HCT116 (cell line): ENCODE measurements at regions not wholly inside any gene's neighbourhood (a gene's known extent, or its start where the extent isn't known, plus 50 kb on each side); places are given as distances from the start of the nearest gene placed in this dataset.

Source experiments
- ATAC-seq: fragments of 200-7000 bp; cut with Tn5 transposase; 2 replicates; pipeline ENCODE4 v1.9.1; 2020; ENCODE audit warnings: mild to moderate bottlenecking, moderate library complexity
- BruUV-seq: library from RNA; stranded (reverse); fragments of 400-500 nt; replicated peaks from 2 replicates; lab custom pipeline; 2021; lab: Mats Ljungman, UMichigan
- CTCF ChIA-PET: fragments of 300-600 bp; sonication (Branson Sonifier 250); formaldehyde crosslinking; loops from one replicate; lab custom pipeline; 2021; ENCODE audit warnings: antibody characterized with exemption; lab: Charles Lee
- POLR2A ChIA-PET: fragments of 300-600, 350-600 bp; sonication (Branson Sonifier 250); formaldehyde crosslinking; loops from one replicate; lab custom pipeline; 2021; ENCODE audit warnings: antibody characterized with exemption; lab: Charles Lee
- RAD21 ChIA-PET, 2 experiments: fragments of 300-600 bp; sonication (Branson Sonifier 250); formaldehyde crosslinking; loops; one replicate each; lab custom pipeline; 2023; ENCODE audit warnings: low total read pairs in 2 of 2; ENCODE audit not compliant: uncharacterized antibody in 2 of 2, unreplicated experiment in 2 of 2, low non-redundant PET in 1 of 2; lab: Charles Lee
- DNase-seq: peaks from one replicate; pipeline ENCODE4 v3.0.0-alpha.2; 2010; ENCODE audit warnings: low read depth, low spot score
- H2AFZ ChIP-seq: fragments of 200-600 bp; shearing (Covaris generic), sonication (generic); 2 replicates; pipeline ENCODE4 v1.6.1; 2017; ENCODE audit warnings: low read depth, mixed run types, mixed read lengths, antibody characterized with exemption, low read length; ENCODE audit not compliant: poor library complexity, severe bottlenecking
- H3K27ac ChIP-seq: 2 replicates; pipeline ENCODE4 v1.5.1; 2012; ENCODE audit warnings: low read depth, low read length
- H3K27me3 ChIP-seq: fragments of 200-600 bp; sonication (generic); 2 replicates; pipeline ENCODE4 v1.6.1; 2016; ENCODE audit warnings: mixed run types, low read length, mixed read lengths; ENCODE audit not compliant: insufficient read depth
- H3K36me3 ChIP-seq, 2 experiments: fragments of 200-500 bp in 1 of 2; fragments of 200-600 bp in 1 of 2; sonication (Bioruptor generic) in 1 of 2; sonication (generic) in 1 of 2; 2 replicates each; pipeline versions ENCODE4 v1.5.1 to v1.6.1; 2014 to 2016; ENCODE audit warnings: low read length in 2 of 2, inconsistent platforms in 1 of 2, mixed read lengths in 1 of 2, mixed run types in 1 of 2; ENCODE audit not compliant: insufficient read depth in 2 of 2, control insufficient read depth in 1 of 2
- H3K4me1 ChIP-seq, 2 experiments: fragments of 200-600 bp in 1 of 2; sonication (generic) in 1 of 2; 2 replicates each; pipeline versions ENCODE4 v1.5.1 to v1.6.1; 2012 to 2017; ENCODE audit warnings: low read length in 2 of 2, inconsistent platforms in 1 of 2, mild to moderate bottlenecking in 1 of 2, mixed read lengths in 1 of 2, mixed run types in 1 of 2, moderate library complexity in 1 of 2; ENCODE audit not compliant: insufficient read depth in 2 of 2, control insufficient read depth in 1 of 2
- H3K4me2 ChIP-seq: fragments of 200-600 bp; sonication (generic); 2 replicates; pipeline ENCODE4 v1.6.1; 2017; ENCODE audit warnings: mixed run types, low read length, mixed read lengths
- H3K4me3 ChIP-seq, 2 experiments: fragments of 200-600 bp in 1 of 2; sonication (generic) in 1 of 2; replicated peaks in 1 of 2; 2 replicates each; pipeline ENCODE4 v1.5.1; 2011 to 2016; ENCODE audit warnings: low read length in 2 of 2, control low read depth in 1 of 2, low read depth in 1 of 2, mild to moderate bottlenecking in 1 of 2, mixed read lengths in 1 of 2, mixed run types in 1 of 2
- H3K79me2 ChIP-seq: fragments of 200-600 bp; sonication (generic); 2 replicates; pipeline ENCODE4 v1.6.1; 2017; ENCODE audit warnings: mild to moderate bottlenecking, mixed run types, low read length, moderate library complexity, mixed read lengths; ENCODE audit not compliant: insufficient read depth
- H3K9ac ChIP-seq: fragments of 200-600 bp; sonication (generic); 2 replicates; pipeline ENCODE4 v1.6.1; 2016; ENCODE audit warnings: low read length, mixed read lengths
- H3K9me2 ChIP-seq: fragments of 200-600 bp; sonication (generic), shearing (Covaris generic); 2 replicates; pipeline ENCODE4 v1.6.1; 2017; ENCODE audit warnings: mixed run types, mild to moderate bottlenecking, moderate library complexity; ENCODE audit not compliant: insufficient read depth
- H3K9me3 ChIP-seq, 2 experiments: fragments of 200-500 bp in 1 of 2; fragments of 200-600 bp in 1 of 2; sonication (Bioruptor generic) in 1 of 2; sonication (generic) in 1 of 2; 2 replicates each; pipeline ENCODE4 v1.6.1; 2014 to 2017; ENCODE audit warnings: low read length in 2 of 2, mixed read lengths in 2 of 2, inconsistent platforms in 1 of 2, low read depth in 1 of 2, mild to moderate bottlenecking in 1 of 2, mixed run types in 1 of 2, moderate library complexity in 1 of 2; ENCODE audit not compliant: control insufficient read depth in 1 of 2, insufficient read depth in 1 of 2
- H4K20me1 ChIP-seq: fragments of 200-600 bp; sonication (generic), shearing (Covaris generic); 2 replicates; pipeline ENCODE4 v1.6.1; 2017; ENCODE audit warnings: mixed run types, mild to moderate bottlenecking, moderate library complexity; ENCODE audit not compliant: insufficient read depth
- CBX3 ChIP-seq: IDR thresholded peaks from 2 replicates; pipeline ENCODE4 v1.6.1; 2012; ENCODE audit warnings: low read depth
- ELF1 ChIP-seq: IDR thresholded peaks from 2 replicates; pipeline ENCODE4 v1.6.1; 2012; ENCODE audit warnings: low read depth, borderline replicate concordance
- EZH2phosphoT487 ChIP-seq: fragments of 200-600 bp; IDR thresholded peaks from 2 replicates; pipeline ENCODE4 v1.6.1; 2018; ENCODE audit warnings: antibody characterized with exemption, borderline replicate concordance
- FOSL1 ChIP-seq: IDR thresholded peaks from 2 replicates; pipeline ENCODE4 v1.6.1; 2012; ENCODE audit warnings: low read depth
- MAX ChIP-seq: IDR thresholded peaks from 2 replicates; pipeline ENCODE4 v1.6.1; 2012
- POLR2A ChIP-seq: IDR thresholded peaks from 2 replicates; pipeline ENCODE4 v1.7.0; 2011; ENCODE audit warnings: borderline replicate concordance; ENCODE audit not compliant: insufficient read depth, insufficient read length; ENCODE audit errors: extremely low read depth
- POLR2AphosphoS5 ChIP-seq: IDR thresholded peaks from 2 replicates; pipeline ENCODE4 v1.6.1; 2011; ENCODE audit warnings: mild to moderate bottlenecking, low read depth, low read length, moderate library complexity
- REST ChIP-seq: IDR thresholded peaks from 2 replicates; pipeline ENCODE4 v1.6.1; 2012; ENCODE audit warnings: low read depth
- SP1 ChIP-seq: IDR thresholded peaks from 2 replicates; pipeline ENCODE4 v1.6.1; 2012; ENCODE audit warnings: low read depth
- SRF ChIP-seq: IDR thresholded peaks from 2 replicates; pipeline ENCODE4 v1.6.1; 2012; ENCODE audit warnings: low read depth
- YY1 ChIP-seq: IDR thresholded peaks from 2 replicates; pipeline ENCODE4 v1.6.1; 2011; ENCODE audit warnings: low read length, low read depth, moderate library complexity, mild to moderate bottlenecking; ENCODE audit not compliant: insufficient replicate concordance; ENCODE audit errors: extremely low read depth
- ZBTB33 ChIP-seq: IDR thresholded peaks from 2 replicates; pipeline ENCODE4 v1.6.1; 2011; ENCODE audit warnings: mild to moderate bottlenecking, low read length, moderate library complexity; ENCODE audit not compliant: insufficient replicate concordance; ENCODE audit errors: extremely low read depth
- ZFX ChIP-seq: fragments of 450-650 bp; IDR thresholded peaks from 2 replicates; pipeline ENCODE4 v1.6.1; 2017
- intact Hi-C: fragments of 100-400 bp; cut with micrococcal nuclease; formaldehyde crosslinking; loops from 2 replicates; pipeline ENCODE4 v1.10.0; 2022

GRCh38 chr4:169934794-169935429, 91.3 kb downstream of the MFAP3L start:
- Histone ChIP-seq H3K4me2 (no peak overlapping the region), H3K27me3 (no peaks in the 10 kb centered on the region), H3K9ac (no peak overlapping the region), H3K4me3 (no peak overlapping the region), H2AFZ (no peak overlapping the region), H3K36me3 (no peaks in the 10 kb centered on the region), H3K4me1 (no peaks in the 10 kb centered on the region), H4K20me1 (no peaks in the 10 kb centered on the region), H3K9me2 (no peaks in the 10 kb centered on the region), H3K79me2 (no peaks in the 10 kb centered on the region), H3K27ac (no peak overlapping the region), H3K9me3 (no peaks in the 10 kb centered on the region)
- RAD21 ChIA-PET, result no interaction called here
- no TSS peak for BruUV-seq
- POLR2A ChIA-PET, result no interaction called here
- TF ChIP-seq POLR2A (no peak), ELF1 (no peak), CBX3 (no peak), ZBTB33 (no peak), SP1 (no peak), YY1 (no peak), FOSL1 (no peak), SRF (no peak), MAX (no peak), POLR2AphosphoS5 (no peak), ZFX (no peak), REST (no peak), EZH2phosphoT487 (no peak)
- intact Hi-C loops, result no loop called here
- CTCF ChIA-PET, result no interaction called here
- ATAC-seq (no peak), DNase-seq (no peak)
